ENCODE measurements at regions not wholly inside any gene's neighbourhood (a gene's known extent, or its start where the extent isn't known, plus 50 kb on each side); places are given as distances from the start of the nearest gene placed in this dataset.
A peak's percentile ranks its signal among the peaks of the same experiment; 100 is the strongest.

- no peaks in the 10 kb centered on the region for H3K27me3 ChIP-seq (ENCODE audit: control insufficient read depth in 3 of 3, insufficient read depth in 3 of 3, low read length in 2 of 3)
- no peak overlapping the region for H3K27ac ChIP-seq (ENCODE audit: low read depth in 1 of 2, low read length in 1 of 2)
- no peak for DNase-seq
- no peak overlapping the region for H3K9ac ChIP-seq (ENCODE audit: insufficient read depth in 1 of 2, low read length in 2 of 2)
- no peak for TF ChIP-seq CTCF (IDR thresholded peaks at IDR 0.05; ENCODE audit: control extremely low read depth, extremely low read depth)
- peaks cover 0 to 23% (median 2%) of the 10 kb centered on the region in 5 donors for H3K4me1 ChIP-seq (ENCODE audit: control insufficient read depth in 5 of 5, insufficient read depth in 5 of 5, low read length in 5 of 5)
- WGBS, 2 donors = 95 to 97% methylated on average over 4 of the region's 4 CpGs
- no peaks in the 10 kb centered on the region for H3K9me3 ChIP-seq (ENCODE audit: control insufficient read depth in 4 of 4, insufficient read depth in 3 of 4, low read length in 3 of 4)
- no peak for ATAC-seq (ENCODE audit: insufficient read depth, low FRiP score)
- H3K4me3 ChIP-seq = no peak overlapping the region
- peaks cover 0 to 1% (median 0%) of the 10 kb centered on the region in 4 donors for H3K36me3 ChIP-seq (ENCODE audit: control insufficient read depth in 4 of 4, insufficient read depth in 4 of 4, low read length in 4 of 4)
These were observed 170.5 kb downstream of the TANC2 start for GRCh38 chr17:63136369-63137012.

- Histone ChIP-seq H3K36me3 (ENCODE audit: control insufficient read depth in 4 of 4, insufficient read depth in 4 of 4, low read length in 4 of 4) (peaks cover 0 to 1% (median 0%) of the 10 kb centered on the region in 4 donors), H3K27ac (ENCODE audit: low read depth in 1 of 2, low read length in 1 of 2) (no peak overlapping the region), H3K27me3 (ENCODE audit: control insufficient read depth in 3 of 3, insufficient read depth in 3 of 3, low read length in 2 of 3) (no peaks in the 10 kb centered on the region), H3K4me3 (no peak overlapping the region), H3K9ac (ENCODE audit: insufficient read depth in 1 of 2, low read length in 2 of 2) (no peak overlapping the region), H3K9me3 (ENCODE audit: control insufficient read depth in 4 of 4, insufficient read depth in 3 of 4, low read length in 3 of 4) (no peaks in the 10 kb centered on the region), H3K4me1 (ENCODE audit: control insufficient read depth in 5 of 5, insufficient read depth in 5 of 5, low read length in 5 of 5) (peaks cover 0 to 16% (median 2%) of the 10 kb centered on the region in 5 donors)
- ATAC-seq (ENCODE audit: insufficient read depth, low FRiP score) (no peak), DNase-seq (no peak)
- TF ChIP-seq CTCF (IDR thresholded peaks at IDR 0.05; ENCODE audit: control extremely low read depth, extremely low read depth) = no peak
These were observed 171.1 kb downstream of the TANC2 start for GRCh38 chr17:63137163-63137562.

- WGBS, 2 donors = 36 to 39% methylated on average over 3 of the region's 3 CpGs
- H3K4me3 ChIP-seq = no peak overlapping the region
- no peak overlapping the region for H3K27ac ChIP-seq (ENCODE audit: low read depth in 1 of 2, low read length in 1 of 2)
- no peaks in the 10 kb centered on the region for H3K9me3 ChIP-seq (ENCODE audit: control insufficient read depth in 4 of 4, insufficient read depth in 3 of 4, low read length in 3 of 4)
- no peak overlapping the region for H3K9ac ChIP-seq (ENCODE audit: insufficient read depth in 1 of 2, low read length in 2 of 2)
- peaks cover 0 to 1% (median 0%) of the 10 kb centered on the region in 4 donors for H3K36me3 ChIP-seq (ENCODE audit: control insufficient read depth in 4 of 4, insufficient read depth in 4 of 4, low read length in 4 of 4)
- DNase-seq = peak in 2 of 3 donors; percentile 46 to 60
- ATAC-seq (ENCODE audit: insufficient read depth, low FRiP score) = no peak
- no peaks in the 10 kb centered on the region for H3K27me3 ChIP-seq (ENCODE audit: control insufficient read depth in 3 of 3, insufficient read depth in 3 of 3, low read length in 2 of 3)
- TF ChIP-seq CTCF (IDR thresholded peaks at IDR 0.05; ENCODE audit: control extremely low read depth, extremely low read depth) = no peak
- H3K4me1 ChIP-seq (ENCODE audit: control insufficient read depth in 5 of 5, insufficient read depth in 5 of 5, low read length in 5 of 5) = peaks cover 0 to 10% (median 2%) of the 10 kb centered on the region in 5 donors
These were observed 172.7 kb downstream of the TANC2 start for GRCh38 chr17:63138713-63139112.

- 92 to 96% methylated on average over 3 of the region's 3 CpGs for WGBS, 2 donors
- no peak overlapping the region for H3K9ac ChIP-seq (ENCODE audit: insufficient read depth in 1 of 2, low read length in 2 of 2)
- no peaks in the 10 kb centered on the region for H3K27me3 ChIP-seq (ENCODE audit: control insufficient read depth in 3 of 3, insufficient read depth in 3 of 3, low read length in 2 of 3)
- H3K36me3 ChIP-seq (ENCODE audit: control insufficient read depth in 4 of 4, insufficient read depth in 4 of 4, low read length in 4 of 4) = peaks cover 0 to 1% (median 0%) of the 10 kb centered on the region in 4 donors
- H3K9me3 ChIP-seq (ENCODE audit: control insufficient read depth in 4 of 4, insufficient read depth in 3 of 4, low read length in 3 of 4) = no peaks in the 10 kb centered on the region
- ATAC-seq (ENCODE audit: insufficient read depth, low FRiP score) (no peak), DNase-seq (no peak)
- peaks cover 0 to 10% (median 2%) of the 10 kb centered on the region in 5 donors for H3K4me1 ChIP-seq (ENCODE audit: control insufficient read depth in 5 of 5, insufficient read depth in 5 of 5, low read length in 5 of 5)
- TF ChIP-seq CTCF (IDR thresholded peaks at IDR 0.05; ENCODE audit: control extremely low read depth, extremely low read depth) = no peak
- no peak overlapping the region for H3K4me3 ChIP-seq
- H3K27ac ChIP-seq (ENCODE audit: low read depth in 1 of 2, low read length in 1 of 2) = no peak overlapping the region
These were observed 173.3 kb downstream of the TANC2 start for GRCh38 chr17:63139356-63139755.
